HepG2 (cell line): ENCODE measurements at regions not wholly inside any gene's neighbourhood (a gene's known extent, or its start where the extent isn't known, plus 50 kb on each side); places are given as distances from the start of the nearest gene placed in this dataset.

Source experiments
- DRAP1 ChIP-seq: IDR thresholded peaks from 2 replicates; pipeline ENCODE4 v1.6.1; 2016; ENCODE audit warnings: missing genetic modification reagents, missing compliant biosample characterization
- FOXA1 ChIP-seq, 2 experiments: fragments of 450-650 bp in 1 of 2; sonication (generic) in 1 of 2; formaldehyde crosslinking in 1 of 2; IDR thresholded peaks; 2 replicates each; pipeline versions ENCODE4 v1.4.0 to v1.6.1; 2016 to 2020; ENCODE audit warnings: missing genetic modification reagents in 1 of 2
- POLR2AphosphoS5 ChIP-seq: IDR thresholded peaks from 2 replicates; pipeline ENCODE4 v1.6.1; 2012; ENCODE audit warnings: low read depth, low read length
- ZBTB34 ChIP-seq: sonication (generic); formaldehyde crosslinking; IDR thresholded peaks from 2 replicates; pipeline ENCODE4 v1.8.0; 2022; ENCODE audit warnings: mild to moderate bottlenecking, missing genetic modification reagents
- ZNF207 ChIP-seq: fragments of 450-650 bp; IDR thresholded peaks from 2 replicates; pipeline ENCODE4 v1.6.1; 2016; ENCODE audit warnings: antibody characterized with exemption, borderline replicate concordance
- ZNF691 ChIP-seq: sonication (generic); formaldehyde crosslinking; IDR thresholded peaks from 2 replicates; pipeline ENCODE4 v1.4.0; 2020; ENCODE audit warnings: missing genetic modification reagents, low read depth, mild to moderate bottlenecking, borderline replicate concordance
- ZNF792 ChIP-seq: IDR thresholded peaks from 2 replicates; pipeline ENCODE4 v1.6.1; 2016
- TF ChIP-seq, protein P1 (sequence below): sonication (generic); formaldehyde crosslinking; IDR thresholded peaks from 2 replicates; pipeline ENCODE4 v1.5.0; 2020; ENCODE audit warnings: mild to moderate bottlenecking, missing genetic modification reagents, moderate library complexity

GRCh38 chr22:27011717-27012116 is 354.3 kb downstream of the MIAT start:
- TF ChIP-seq FOXA1 (IDR thresholded peaks at IDR 0.05) (no peak), FOXA1 (CRISPR knock-in tag; IDR thresholded peaks at IDR 0.05) (no peak), ZNF207 (no peak), ZNF691 (CRISPR knock-in tag) (no peak), DRAP1 (CRISPR knock-in tag) (no peak), ZBTB34 (CRISPR knock-in tag) (no peak), POLR2AphosphoS5 (no peak), ZNF792 (CRISPR knock-in tag) (no peak)
- TF ChIP-seq, protein P1, sequence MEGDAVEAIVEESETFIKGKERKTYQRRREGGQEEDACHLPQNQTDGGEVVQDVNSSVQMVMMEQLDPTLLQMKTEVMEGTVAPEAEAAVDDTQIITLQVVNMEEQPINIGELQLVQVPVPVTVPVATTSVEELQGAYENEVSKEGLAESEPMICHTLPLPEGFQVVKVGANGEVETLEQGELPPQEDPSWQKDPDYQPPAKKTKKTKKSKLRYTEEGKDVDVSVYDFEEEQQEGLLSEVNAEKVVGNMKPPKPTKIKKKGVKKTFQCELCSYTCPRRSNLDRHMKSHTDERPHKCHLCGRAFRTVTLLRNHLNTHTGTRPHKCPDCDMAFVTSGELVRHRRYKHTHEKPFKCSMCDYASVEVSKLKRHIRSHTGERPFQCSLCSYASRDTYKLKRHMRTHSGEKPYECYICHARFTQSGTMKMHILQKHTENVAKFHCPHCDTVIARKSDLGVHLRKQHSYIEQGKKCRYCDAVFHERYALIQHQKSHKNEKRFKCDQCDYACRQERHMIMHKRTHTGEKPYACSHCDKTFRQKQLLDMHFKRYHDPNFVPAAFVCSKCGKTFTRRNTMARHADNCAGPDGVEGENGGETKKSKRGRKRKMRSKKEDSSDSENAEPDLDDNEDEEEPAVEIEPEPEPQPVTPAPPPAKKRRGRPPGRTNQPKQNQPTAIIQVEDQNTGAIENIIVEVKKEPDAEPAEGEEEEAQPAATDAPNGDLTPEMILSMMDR (CRISPR knock-in tag), result no peak
